ENCODE measurements at regions not wholly inside any gene's neighbourhood (a gene's known extent, or its start where the extent isn't known, plus 50 kb on each side); places are given as distances from the start of the nearest gene placed in this dataset.

GRCh38 chr2:12295856-12296519, 420.7 kb upstream of the TRIB2 start:
- H3K4me3 ChIP-seq (ENCODE audit: low read length) = no peak overlapping the region
- TF ChIP-seq CTCF (conservative IDR thresholded peaks at IDR 0.05; ENCODE audit: low read length) = no peak
- no peak for DNase-seq (ENCODE audit: low read depth)

- no peak overlapping the region for H3K4me3 ChIP-seq (ENCODE audit: low read length)
- DNase-seq (ENCODE audit: low read depth) = no peak
- TF ChIP-seq CTCF (conservative IDR thresholded peaks at IDR 0.05; ENCODE audit: low read length) = no peak
Measured at GRCh38 chr2:12296915-12297314, 419.8 kb upstream of the TRIB2 start.

- no peak for TF ChIP-seq CTCF (conservative IDR thresholded peaks at IDR 0.05; ENCODE audit: low read length)
- no peak overlapping the region for H3K4me3 ChIP-seq (ENCODE audit: low read length)
Measured at GRCh38 chr2:12298352-12298751, 418.4 kb upstream of the TRIB2 start.

GRCh38 chr2:12299431-12299830, 417.3 kb upstream of the TRIB2 start:
- no peak for TF ChIP-seq CTCF (conservative IDR thresholded peaks at IDR 0.05; ENCODE audit: low read length)
- DNase-seq (ENCODE audit: low read depth) = no peak
- no peak overlapping the region for H3K4me3 ChIP-seq (ENCODE audit: low read length)

More at GRCh38 chr2:12298352-12298751, 418.4 kb upstream of the TRIB2 start:
- no peak for DNase-seq (ENCODE audit: low read depth)

- TF ChIP-seq CTCF (conservative IDR thresholded peaks at IDR 0.05; ENCODE audit: low read length) = no peak
- DNase-seq (ENCODE audit: low read depth) = peak; percentile 47
- H3K4me3 ChIP-seq (ENCODE audit: low read length) = no peak overlapping the region
Measured at GRCh38 chr2:12300019-12300602, 416.6 kb upstream of the TRIB2 start.

GRCh38 chr2:12300927-12301326, 415.8 kb upstream of the TRIB2 start:
- no peak for TF ChIP-seq CTCF (conservative IDR thresholded peaks at IDR 0.05; ENCODE audit: low read length)
- H3K4me3 ChIP-seq (ENCODE audit: low read length) = no peak overlapping the region
- no peak for DNase-seq (ENCODE audit: low read depth)

- no peak for DNase-seq (ENCODE audit: low read depth)
- no peak for TF ChIP-seq CTCF (conservative IDR thresholded peaks at IDR 0.05; ENCODE audit: low read length)
- H3K4me3 ChIP-seq (ENCODE audit: low read length) = no peak overlapping the region
Measured at GRCh38 chr2:12302140-12302539, 414.6 kb upstream of the TRIB2 start.

Measured in AG10803 (cell line).